ENCODE measurements at regions not wholly inside any gene's neighbourhood (a gene's known extent, or its start where the extent isn't known, plus 50 kb on each side); places are given as distances from the start of the nearest gene placed in this dataset.

DNA sequence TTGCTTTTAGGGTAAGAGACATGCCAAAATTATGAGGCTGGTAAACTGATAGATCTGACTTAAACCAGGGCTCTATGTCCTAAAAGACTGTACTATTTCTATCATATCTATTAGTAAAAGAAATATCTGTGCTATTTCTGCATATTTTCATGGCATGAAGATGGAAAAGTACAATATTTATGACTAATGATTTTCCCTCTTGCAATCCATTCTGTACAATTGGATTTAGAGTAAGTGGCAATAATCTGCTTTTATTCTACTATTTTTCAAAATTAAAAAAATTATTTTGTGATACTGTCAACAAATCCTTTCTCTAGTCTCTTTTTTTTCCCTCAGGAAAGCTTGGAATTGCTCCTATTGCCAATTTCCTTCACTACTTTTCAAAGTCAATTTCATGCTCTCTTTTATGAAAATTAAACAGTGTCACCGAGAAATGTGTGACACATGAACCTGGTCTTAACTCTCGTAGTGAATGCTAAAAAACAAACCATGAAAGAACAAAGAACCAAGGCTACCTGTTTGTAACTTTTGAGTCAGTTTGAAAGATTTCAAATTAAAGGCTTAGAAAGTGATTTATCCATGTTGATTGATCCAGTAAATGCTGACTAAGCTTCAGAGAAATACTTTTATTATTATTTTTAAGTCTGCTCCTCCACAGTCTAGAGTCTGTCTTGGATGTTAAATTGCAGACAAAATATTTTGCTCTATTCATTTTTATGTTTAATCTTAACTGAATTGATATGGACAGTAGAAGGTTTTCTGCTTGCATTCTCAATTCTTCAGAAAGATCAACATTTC is 262.7 kb upstream of the CHRM2 start:
- no peak for DNase-seq
- no peak overlapping the region for H3K27ac ChIP-seq (ENCODE audit: low read depth in 1 of 3, low read length in 2 of 3)
- no peaks in the 10 kb centered on the region for H3K4me1 ChIP-seq (ENCODE audit: control insufficient read depth in 3 of 3, insufficient read depth in 2 of 3, low read depth in 1 of 3, low read length in 2 of 3)
- no peaks in the 10 kb centered on the region for H3K27me3 ChIP-seq (ENCODE audit: control insufficient read depth in 3 of 3, insufficient read depth in 3 of 3, low read length in 3 of 3)
- H3K36me3 ChIP-seq (ENCODE audit: control insufficient read depth in 3 of 3, insufficient read depth in 2 of 3, low read depth in 1 of 3, low read length in 3 of 3) = no peaks in the 10 kb centered on the region
- no peak for FAIRE-seq
- peaks cover 2 to 8% of the 10 kb centered on the region in 2 donors for H3K9me3 ChIP-seq (ENCODE audit: control insufficient read depth in 2 of 2, insufficient read depth in 1 of 2, low read depth in 1 of 2, low read length in 1 of 2)
- H3K4me3 ChIP-seq (ENCODE audit: low read depth in 1 of 3, low read length in 3 of 3) = no peak overlapping the region
- WGBS, 3 donors = 58 to 76% (median 64%) methylated on average over 2 of the region's 2 CpGs

DNA sequence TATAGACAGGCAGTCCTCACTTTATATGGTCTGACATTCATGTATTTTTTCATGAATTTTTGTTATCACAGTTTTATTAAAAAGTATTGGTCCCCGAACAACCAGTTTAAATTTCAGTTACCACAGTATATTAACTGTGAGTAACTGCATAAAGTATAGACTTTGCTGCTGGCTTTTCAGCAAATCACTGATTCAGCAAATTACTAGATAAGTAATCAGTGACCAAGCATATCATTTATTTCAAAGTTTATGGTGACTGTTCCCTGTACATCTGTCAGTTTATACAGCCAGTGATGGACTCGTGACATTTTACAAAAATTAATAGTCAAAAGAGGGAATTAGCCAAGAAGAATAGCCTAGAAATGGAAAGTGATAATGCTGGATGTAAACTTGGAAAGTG is 266.7 kb upstream of the CHRM2 start:
- WGBS, 3 donors = 60 to 73% (median 67%) methylated on average over 2 of the region's 2 CpGs
- Histone ChIP-seq H3K27ac (ENCODE audit: low read depth in 1 of 3, low read length in 2 of 3) (no peak overlapping the region), H3K36me3 (ENCODE audit: control insufficient read depth in 3 of 3, insufficient read depth in 2 of 3, low read depth in 1 of 3, low read length in 3 of 3) (no peaks in the 10 kb centered on the region), H3K9me3 (ENCODE audit: control insufficient read depth in 2 of 2, insufficient read depth in 1 of 2, low read depth in 1 of 2, low read length in 1 of 2) (peaks cover 0 to 4% of the 10 kb centered on the region in 2 donors), H3K4me3 (ENCODE audit: low read depth in 1 of 3, low read length in 3 of 3) (no peak overlapping the region), H3K27me3 (ENCODE audit: control insufficient read depth in 3 of 3, insufficient read depth in 3 of 3, low read length in 3 of 3) (no peaks in the 10 kb centered on the region), H3K4me1 (ENCODE audit: control insufficient read depth in 3 of 3, insufficient read depth in 2 of 3, low read depth in 1 of 3, low read length in 2 of 3) (no peaks in the 10 kb centered on the region)
- DNase-seq (no peak), FAIRE-seq (no peak)

DNA sequence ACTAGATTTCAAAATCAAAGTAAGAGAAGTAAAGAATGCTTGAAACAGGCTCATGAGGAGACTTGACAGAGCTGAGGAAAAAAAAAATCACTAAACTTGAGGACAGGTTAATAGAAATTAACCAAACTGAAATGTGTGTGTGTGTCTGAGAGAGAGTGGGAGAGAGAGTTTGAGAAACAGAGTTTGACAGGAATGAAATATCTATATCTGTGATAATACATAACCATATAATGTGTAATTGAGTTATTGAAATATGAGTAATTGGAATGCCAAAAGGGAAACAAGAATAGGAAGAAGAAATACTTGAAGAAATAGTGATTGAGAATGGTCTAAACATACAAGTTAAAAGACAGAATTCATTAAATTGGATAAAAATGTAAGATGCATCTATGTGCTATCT is 268.0 kb upstream of the CHRM2 start:
- Histone ChIP-seq H3K36me3 (ENCODE audit: control insufficient read depth in 3 of 3, insufficient read depth in 2 of 3, low read depth in 1 of 3, low read length in 3 of 3) (no peaks in the 10 kb centered on the region), H3K9me3 (ENCODE audit: control insufficient read depth in 2 of 2, insufficient read depth in 1 of 2, low read depth in 1 of 2, low read length in 1 of 2) (peaks cover 0 to 4% of the 10 kb centered on the region in 2 donors), H3K27ac (ENCODE audit: low read depth in 1 of 3, low read length in 2 of 3) (no peak overlapping the region), H3K4me3 (ENCODE audit: low read depth in 1 of 3, low read length in 3 of 3) (no peak overlapping the region), H3K4me1 (ENCODE audit: control insufficient read depth in 3 of 3, insufficient read depth in 2 of 3, low read depth in 1 of 3, low read length in 2 of 3) (no peaks in the 10 kb centered on the region), H3K27me3 (ENCODE audit: control insufficient read depth in 3 of 3, insufficient read depth in 3 of 3, low read length in 3 of 3) (no peaks in the 10 kb centered on the region)
- no peak for DNase-seq
- no peak for FAIRE-seq

DNA sequence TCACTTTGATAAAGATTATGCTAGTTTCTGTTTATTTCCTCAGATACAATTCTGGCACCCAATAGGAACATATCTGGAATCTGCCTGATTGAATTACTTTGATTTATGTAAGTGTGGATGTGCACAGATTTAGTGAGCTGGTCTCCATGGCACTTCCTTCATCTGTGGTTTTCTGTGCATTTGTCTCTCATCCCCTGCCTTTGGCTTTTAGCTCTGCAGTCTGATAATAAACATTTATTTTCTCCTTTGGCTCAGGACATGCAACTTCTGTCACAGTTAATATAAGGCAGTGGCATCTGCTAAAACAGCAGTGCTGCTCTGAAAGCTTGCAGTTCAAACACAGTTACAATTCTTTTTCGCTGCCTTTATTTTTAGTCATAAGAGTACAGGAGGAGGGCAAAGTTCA is 273.7 kb upstream of the CHRM2 start:
- H3K9me3 ChIP-seq (ENCODE audit: control insufficient read depth in 2 of 2, insufficient read depth in 1 of 2, low read depth in 1 of 2, low read length in 1 of 2) = no peaks in the 10 kb centered on the region
- no peaks in the 10 kb centered on the region for H3K4me1 ChIP-seq (ENCODE audit: control insufficient read depth in 3 of 3, insufficient read depth in 2 of 3, low read depth in 1 of 3, low read length in 2 of 3)
- H3K4me3 ChIP-seq (ENCODE audit: low read depth in 1 of 3, low read length in 3 of 3) = no peak overlapping the region
- H3K27me3 ChIP-seq (ENCODE audit: control insufficient read depth in 3 of 3, insufficient read depth in 3 of 3, low read length in 3 of 3) = no peaks in the 10 kb centered on the region
- H3K36me3 ChIP-seq (ENCODE audit: control insufficient read depth in 3 of 3, insufficient read depth in 2 of 3, low read depth in 1 of 3, low read length in 3 of 3) = no peaks in the 10 kb centered on the region
- no peak for FAIRE-seq
- no peak overlapping the region for H3K27ac ChIP-seq (ENCODE audit: low read depth in 1 of 3, low read length in 2 of 3)
- no peak for DNase-seq
- 43 to 58% (median 46%) methylated on average over 1 of the region's 1 CpG for WGBS, 3 donors

DNA sequence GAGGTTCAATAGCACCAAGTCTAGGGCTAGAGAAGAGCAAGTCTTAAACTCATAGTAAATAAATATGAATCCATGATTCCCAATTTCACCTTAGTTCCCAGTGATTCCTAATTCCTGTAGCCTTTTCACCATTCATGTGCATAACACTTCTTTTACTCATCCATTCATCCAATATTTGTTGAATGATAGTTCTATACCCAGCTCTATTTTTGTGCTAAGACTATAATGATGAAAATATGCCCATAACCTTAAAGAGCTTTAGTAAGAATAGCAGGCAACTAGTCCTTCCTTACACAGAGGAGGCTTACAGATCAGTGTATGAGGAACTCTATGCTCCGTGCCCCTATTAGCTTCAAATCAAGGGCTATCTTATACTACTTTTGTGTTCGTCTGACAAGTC is 280.2 kb upstream of the CHRM2 start:
- no peak for DNase-seq
- Histone ChIP-seq H3K4me1 (ENCODE audit: control insufficient read depth in 3 of 3, insufficient read depth in 2 of 3, low read depth in 1 of 3, low read length in 2 of 3) (no peaks in the 10 kb centered on the region), H3K4me3 (ENCODE audit: low read depth in 1 of 3, low read length in 3 of 3) (no peak overlapping the region), H3K27me3 (ENCODE audit: control insufficient read depth in 3 of 3, insufficient read depth in 3 of 3, low read length in 3 of 3) (no peaks in the 10 kb centered on the region), H3K27ac (ENCODE audit: low read depth in 1 of 3, low read length in 2 of 3) (no peak overlapping the region), H3K9me3 (ENCODE audit: control insufficient read depth in 2 of 2, insufficient read depth in 1 of 2, low read depth in 1 of 2, low read length in 1 of 2) (no peaks in the 10 kb centered on the region), H3K36me3 (ENCODE audit: control insufficient read depth in 3 of 3, insufficient read depth in 2 of 3, low read depth in 1 of 3, low read length in 3 of 3) (no peaks in the 10 kb centered on the region)
- no peak for FAIRE-seq
- 76 to 92% (median 89%) methylated on average over 2 of the region's 2 CpGs for WGBS, 3 donors

GRCh38 chr7:136585954-136586670 is 282.3 kb upstream of the CHRM2 start:
- H3K4me1 ChIP-seq (ENCODE audit: control insufficient read depth in 3 of 3, insufficient read depth in 2 of 3, low read depth in 1 of 3, low read length in 2 of 3) = no peaks in the 10 kb centered on the region
- WGBS, 3 donors = 71 to 84% (median 77%) methylated on average over 2 of the region's 2 CpGs
- no peaks in the 10 kb centered on the region for H3K36me3 ChIP-seq (ENCODE audit: control insufficient read depth in 3 of 3, insufficient read depth in 2 of 3, low read depth in 1 of 3, low read length in 3 of 3)
- no peaks in the 10 kb centered on the region for H3K27me3 ChIP-seq (ENCODE audit: control insufficient read depth in 3 of 3, insufficient read depth in 3 of 3, low read length in 3 of 3)
- FAIRE-seq = no peak
- no peak overlapping the region for H3K27ac ChIP-seq (ENCODE audit: low read depth in 1 of 3, low read length in 2 of 3)
- H3K9me3 ChIP-seq (ENCODE audit: control insufficient read depth in 2 of 2, insufficient read depth in 1 of 2, low read depth in 1 of 2, low read length in 1 of 2) = no peaks in the 10 kb centered on the region
- no peak for DNase-seq
- H3K4me3 ChIP-seq (ENCODE audit: low read depth in 1 of 3, low read length in 3 of 3) = no peak overlapping the region

- no peak overlapping the region for H3K27ac ChIP-seq (ENCODE audit: low read depth in 1 of 3, low read length in 2 of 3)
- H3K27me3 ChIP-seq (ENCODE audit: control insufficient read depth in 3 of 3, insufficient read depth in 3 of 3, low read length in 3 of 3) = no peaks in the 10 kb centered on the region
- no peak for DNase-seq
- no peaks in the 10 kb centered on the region for H3K36me3 ChIP-seq (ENCODE audit: control insufficient read depth in 3 of 3, insufficient read depth in 2 of 3, low read depth in 1 of 3, low read length in 3 of 3)
- WGBS, 3 donors = 41 to 43% (median 42%) methylated on average over 2 of the region's 2 CpGs
- FAIRE-seq = no peak
- H3K4me3 ChIP-seq (ENCODE audit: low read depth in 1 of 3, low read length in 3 of 3) = no peak overlapping the region
- H3K4me1 ChIP-seq (ENCODE audit: control insufficient read depth in 3 of 3, insufficient read depth in 2 of 3, low read depth in 1 of 3, low read length in 2 of 3) = no peaks in the 10 kb centered on the region
- peaks cover 0 to 1% of the 10 kb centered on the region in 2 donors for H3K9me3 ChIP-seq (ENCODE audit: control insufficient read depth in 2 of 2, insufficient read depth in 1 of 2, low read depth in 1 of 2, low read length in 1 of 2)
Measured at GRCh38 chr7:136566491-136566890, 302.0 kb upstream of the CHRM2 start.

- Histone ChIP-seq H3K36me3 (ENCODE audit: control insufficient read depth in 3 of 3, insufficient read depth in 2 of 3, low read depth in 1 of 3, low read length in 3 of 3) (no peaks in the 10 kb centered on the region), H3K4me3 (ENCODE audit: low read depth in 1 of 3, low read length in 3 of 3) (no peak overlapping the region), H3K27me3 (ENCODE audit: control insufficient read depth in 3 of 3, insufficient read depth in 3 of 3, low read length in 3 of 3) (no peaks in the 10 kb centered on the region), H3K4me1 (ENCODE audit: control insufficient read depth in 3 of 3, insufficient read depth in 2 of 3, low read depth in 1 of 3, low read length in 2 of 3) (no peaks in the 10 kb centered on the region), H3K27ac (ENCODE audit: low read depth in 1 of 3, low read length in 2 of 3) (no peak overlapping the region), H3K9me3 (ENCODE audit: control insufficient read depth in 2 of 2, insufficient read depth in 1 of 2, low read depth in 1 of 2, low read length in 1 of 2) (no peaks in the 10 kb centered on the region)
- 69 to 75% (median 70%) methylated on average over 5 of the region's 5 CpGs for WGBS, 3 donors
- DNase-seq (no peak), FAIRE-seq (no peak)
Measured at GRCh38 chr7:136555933-136556332, 312.5 kb upstream of the CHRM2 start.

Data from small intestine (tissue), 7 donors.